ENCODE measurements at regions not wholly inside any gene's neighbourhood (a gene's known extent, or its start where the extent isn't known, plus 50 kb on each side); places are given as distances from the start of the nearest gene placed in this dataset.

GRCh38 chr20:11700831-11701230 lies 216.9 kb upstream of the BTBD3 start (continued):
- no peak for TF ChIP-seq EP300 (IDR thresholded peaks at IDR 0.05; ENCODE audit: borderline replicate concordance in 1 of 2, low read depth in 1 of 2, low read length in 1 of 2)
- no peak for TF ChIP-seq CHD2 (IDR thresholded peaks at IDR 0.05; ENCODE audit: low read length, partially characterized antibody)

DNA sequence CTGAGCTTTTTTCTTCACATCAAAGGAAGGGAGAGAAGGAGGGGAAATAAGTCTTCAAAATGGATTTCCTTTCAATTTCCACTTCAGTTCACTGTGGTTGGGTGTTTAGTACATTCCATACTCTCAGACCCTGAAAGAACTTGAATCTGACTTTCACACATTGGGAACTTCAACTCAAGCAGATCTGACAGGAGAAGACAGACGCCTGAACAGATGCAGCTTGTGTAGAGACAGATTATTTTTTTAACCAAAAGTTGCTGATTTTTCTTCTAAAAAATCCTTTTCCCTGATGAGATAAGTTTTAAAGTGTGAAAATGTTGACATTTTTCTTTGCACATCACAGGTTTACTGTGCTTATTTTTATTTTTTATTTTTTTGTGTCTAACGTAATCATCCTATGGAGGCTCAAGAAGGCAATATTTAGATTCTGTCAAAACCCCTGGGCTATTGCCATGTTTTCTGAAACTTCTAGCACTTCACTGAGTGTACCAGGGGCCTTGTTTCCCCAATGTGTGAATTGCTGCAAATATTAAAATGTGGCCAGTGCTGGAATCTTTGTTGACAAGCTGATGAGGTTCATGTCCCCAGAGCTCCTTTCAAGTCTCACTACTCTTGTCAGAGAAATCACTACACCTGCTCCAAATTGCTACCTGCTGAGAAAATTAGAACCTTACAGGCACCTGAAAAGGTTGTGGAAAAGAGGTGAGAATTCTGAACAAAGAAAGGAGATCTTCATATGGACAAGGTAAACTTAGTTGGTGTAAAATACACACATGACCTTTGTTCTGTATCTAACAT lies 214.8 kb upstream of the BTBD3 start:
- ChIA-PET CTCF (interaction anchor here (0.6 kb wide), 1 partner anchor 96 kb away, joined by 3 read pairs; no protein-coding TSS in a partner anchor), POLR2A (no interaction called here)
- Histone ChIP-seq H3K27ac (ENCODE audit: low read depth in 2 of 2, low read length in 1 of 2) (no peak overlapping the region), H2AFZ (ENCODE audit: low read depth) (no peak overlapping the region), H3F3A (replicated peaks; ENCODE audit: insufficient read depth) (no peaks in the 10 kb centered on the region), H3K27me3 (ENCODE audit: insufficient read depth) (no peaks in the 10 kb centered on the region), H3K4me1 (ENCODE audit: control insufficient read depth in 1 of 2, insufficient read depth in 2 of 2, low read depth in 1 of 2, low read length in 1 of 2) (no peaks in the 10 kb centered on the region), H4K20me1 (ENCODE audit: insufficient read depth) (no peaks in the 10 kb centered on the region), H3K9me2 (no peaks in the 10 kb centered on the region), H3K79me2 (ENCODE audit: insufficient read depth) (no peaks in the 10 kb centered on the region), H3K4me2 (no peak overlapping the region), H3K36me3 (replicated peaks in 1 of 2; ENCODE audit: control insufficient read depth in 1 of 2, insufficient read depth in 2 of 2, low read length in 1 of 2) (no peaks in the 10 kb centered on the region), H3K9me3 (no peaks in the 10 kb centered on the region), H3K9ac (no peak overlapping the region), H3K4me3 (ENCODE audit: low read depth in 2 of 2, low read length in 1 of 2) (no peak overlapping the region)
- TF ChIP-seq NFIC (IDR thresholded peaks at IDR 0.05; ENCODE audit: borderline replicate concordance) (no peak), NRF1 (IDR thresholded peaks at IDR 0.05; ENCODE audit: low read depth, low read length) (no peak), GATA2 (CRISPR knock-in tag; IDR thresholded peaks at IDR 0.05) (no peak), RCOR1 (IDR thresholded peaks at IDR 0.05; ENCODE audit: low read length) (no peak), FOSL2 (IDR thresholded peaks at IDR 0.05; ENCODE audit: borderline replicate concordance, low read depth) (no peak), JUND (IDR thresholded peaks at IDR 0.05) (no peak), MEF2A (IDR thresholded peaks at IDR 0.05; ENCODE audit: borderline replicate concordance, low read depth) (no peak), RXRA (IDR thresholded peaks at IDR 0.05; ENCODE audit: borderline replicate concordance, low read depth) (no peak), SMC3 (IDR thresholded peaks at IDR 0.05; ENCODE audit: low read depth, low read length) (no peak), TEAD4 (IDR thresholded peaks at IDR 0.05; ENCODE audit: borderline replicate concordance, insufficient read depth) (no peak), EZH2phosphoT487 (IDR thresholded peaks at IDR 0.05; ENCODE audit: borderline replicate concordance, low read depth) (no peak), EP300 (IDR thresholded peaks at IDR 0.05; ENCODE audit: borderline replicate concordance in 1 of 2, low read depth in 1 of 2, low read length in 1 of 2) (no peak), TAF1 (IDR thresholded peaks at IDR 0.05; ENCODE audit: borderline replicate concordance, low read depth, low read length) (no peak), FOXM1 (IDR thresholded peaks at IDR 0.05; ENCODE audit: low read depth) (no peak), RFX5 (IDR thresholded peaks at IDR 0.05; ENCODE audit: low read length) (no peak), RAD21 (IDR thresholded peaks at IDR 0.05; ENCODE audit: low read length) (no peak), MXI1 (IDR thresholded peaks at IDR 0.05; ENCODE audit: low read depth, low read length) (no peak)
- TF ChIP-seq, protein P1, sequence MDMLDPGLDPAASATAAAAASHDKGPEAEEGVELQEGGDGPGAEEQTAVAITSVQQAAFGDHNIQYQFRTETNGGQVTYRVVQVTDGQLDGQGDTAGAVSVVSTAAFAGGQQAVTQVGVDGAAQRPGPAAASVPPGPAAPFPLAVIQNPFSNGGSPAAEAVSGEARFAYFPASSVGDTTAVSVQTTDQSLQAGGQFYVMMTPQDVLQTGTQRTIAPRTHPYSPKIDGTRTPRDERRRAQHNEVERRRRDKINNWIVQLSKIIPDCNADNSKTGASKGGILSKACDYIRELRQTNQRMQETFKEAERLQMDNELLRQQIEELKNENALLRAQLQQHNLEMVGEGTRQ (IDR thresholded peaks at IDR 0.05; ENCODE audit: borderline replicate concordance, low read depth, low read length), result no peak
- TF ChIP-seq, protein P2, sequence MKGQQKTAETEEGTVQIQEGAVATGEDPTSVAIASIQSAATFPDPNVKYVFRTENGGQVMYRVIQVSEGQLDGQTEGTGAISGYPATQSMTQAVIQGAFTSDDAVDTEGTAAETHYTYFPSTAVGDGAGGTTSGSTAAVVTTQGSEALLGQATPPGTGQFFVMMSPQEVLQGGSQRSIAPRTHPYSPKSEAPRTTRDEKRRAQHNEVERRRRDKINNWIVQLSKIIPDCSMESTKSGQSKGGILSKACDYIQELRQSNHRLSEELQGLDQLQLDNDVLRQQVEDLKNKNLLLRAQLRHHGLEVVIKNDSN (IDR thresholded peaks at IDR 0.05; ENCODE audit: borderline replicate concordance, low read depth), result no peak
- TF ChIP-seq, protein P3, sequence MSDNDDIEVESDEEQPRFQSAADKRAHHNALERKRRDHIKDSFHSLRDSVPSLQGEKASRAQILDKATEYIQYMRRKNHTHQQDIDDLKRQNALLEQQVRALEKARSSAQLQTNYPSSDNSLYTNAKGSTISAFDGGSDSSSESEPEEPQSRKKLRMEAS (IDR thresholded peaks at IDR 0.05; ENCODE audit: low read depth), result no peak
- DNase-seq, result no peak
- 28% methylated on average over 2 of the region's 2 CpGs for WGBS (ENCODE audit: low lambda C conversion rate)
